MM.1S (cell line): ENCODE measurements at regions not wholly inside any gene's neighbourhood (a gene's known extent, or its start where the extent isn't known, plus 50 kb on each side); places are given as distances from the start of the nearest gene placed in this dataset.

ENCODE experiments used
- DNase-seq: peaks from one replicate; pipeline ENCODE4 v3.0.0-alpha.2; 2015
- H2AFZ ChIP-seq: fragments of 300-600 bp; sonication (generic); 2 replicates; pipeline ENCODE4 v1.6.0; 2016; ENCODE audit warnings: antibody characterized with exemption, low read length
- H3F3A ChIP-seq: fragments of 300-600 bp; sonication (generic); 2 replicates; pipeline ENCODE4 v1.6.1; 2016; ENCODE audit warnings: mild to moderate bottlenecking, antibody characterized with exemption, low read length, moderate library complexity, mixed read lengths; ENCODE audit not compliant: insufficient read depth
- H3K27ac ChIP-seq: fragments of 300-600 bp; sonication (generic); 2 replicates; pipeline ENCODE4 v1.5.1; 2016; ENCODE audit warnings: mild to moderate bottlenecking, low read length
- H3K27me3 ChIP-seq: fragments of 300-600 bp; sonication (generic); replicated peaks from 2 replicates; pipeline ENCODE4 v1.6.0; 2016; ENCODE audit warnings: low read length; ENCODE audit not compliant: insufficient read depth
- H3K36me3 ChIP-seq: fragments of 300-600 bp; sonication (generic); replicated peaks from 2 replicates; pipeline ENCODE4 v1.6.1; 2016; ENCODE audit warnings: mild to moderate bottlenecking, low read length, mixed read lengths; ENCODE audit not compliant: insufficient read depth
- H3K4me1 ChIP-seq: fragments of 300-600 bp; sonication (generic); 2 replicates; pipeline ENCODE4 v1.6.1; 2016; ENCODE audit warnings: low read length, mixed read lengths
- H3K4me2 ChIP-seq: fragments of 300-600 bp; sonication (generic); 2 replicates; pipeline ENCODE4 v1.6.0; 2016; ENCODE audit warnings: low read depth, low read length
- H3K4me3 ChIP-seq: fragments of 300-600 bp; sonication (generic); 2 replicates; pipeline ENCODE4 v1.5.1; 2016; ENCODE audit warnings: low read length, mixed read lengths
- H3K79me2 ChIP-seq: fragments of 300-600 bp; sonication (generic); 2 replicates; pipeline ENCODE4 v1.6.1; 2016; ENCODE audit warnings: mixed run types, low read length, mixed read lengths
- H3K9ac ChIP-seq: fragments of 300-600 bp; sonication (generic); 2 replicates; pipeline ENCODE4 v1.6.1; 2016; ENCODE audit warnings: low read length, mixed read lengths
- H3K9me2 ChIP-seq: fragments of 300-600 bp; sonication (generic); replicated peaks from 2 replicates; pipeline ENCODE4 v1.6.1; 2016; ENCODE audit warnings: mild to moderate bottlenecking, low read length, mixed read lengths; ENCODE audit not compliant: insufficient read depth
- H3K9me3 ChIP-seq: fragments of 300-600 bp; sonication (generic); replicated peaks from 2 replicates; pipeline ENCODE4 v1.6.1; 2016; ENCODE audit warnings: mild to moderate bottlenecking, low read length, mixed read lengths; ENCODE audit not compliant: insufficient read depth
- H4K20me1 ChIP-seq: fragments of 300-600 bp; sonication (generic); 2 replicates; pipeline ENCODE4 v1.6.1; 2016; ENCODE audit warnings: mild to moderate bottlenecking, low read length, moderate library complexity, mixed read lengths; ENCODE audit not compliant: insufficient read depth
- EZH2 ChIP-seq: fragments of 300-600 bp; sonication (generic); optimal IDR thresholded peaks from 2 replicates; pipeline ENCODE3; 2017; ENCODE audit warnings: low read depth, mild to moderate bottlenecking, antibody characterized with exemption, low read length, mixed read lengths
- EZH2phosphoT487 ChIP-seq: fragments of 300-600 bp; sonication (generic); IDR thresholded peaks from 2 replicates; pipeline ENCODE4 v1.6.1; 2018; ENCODE audit warnings: antibody characterized with exemption, low read length
- TF ChIP-seq, protein P1 (sequence below): fragments of 300-600 bp; sonication (generic); IDR thresholded peaks from 2 replicates; pipeline ENCODE4 v1.5.1; 2016; ENCODE audit warnings: antibody characterized with exemption, low read length, mixed read lengths

DNA sequence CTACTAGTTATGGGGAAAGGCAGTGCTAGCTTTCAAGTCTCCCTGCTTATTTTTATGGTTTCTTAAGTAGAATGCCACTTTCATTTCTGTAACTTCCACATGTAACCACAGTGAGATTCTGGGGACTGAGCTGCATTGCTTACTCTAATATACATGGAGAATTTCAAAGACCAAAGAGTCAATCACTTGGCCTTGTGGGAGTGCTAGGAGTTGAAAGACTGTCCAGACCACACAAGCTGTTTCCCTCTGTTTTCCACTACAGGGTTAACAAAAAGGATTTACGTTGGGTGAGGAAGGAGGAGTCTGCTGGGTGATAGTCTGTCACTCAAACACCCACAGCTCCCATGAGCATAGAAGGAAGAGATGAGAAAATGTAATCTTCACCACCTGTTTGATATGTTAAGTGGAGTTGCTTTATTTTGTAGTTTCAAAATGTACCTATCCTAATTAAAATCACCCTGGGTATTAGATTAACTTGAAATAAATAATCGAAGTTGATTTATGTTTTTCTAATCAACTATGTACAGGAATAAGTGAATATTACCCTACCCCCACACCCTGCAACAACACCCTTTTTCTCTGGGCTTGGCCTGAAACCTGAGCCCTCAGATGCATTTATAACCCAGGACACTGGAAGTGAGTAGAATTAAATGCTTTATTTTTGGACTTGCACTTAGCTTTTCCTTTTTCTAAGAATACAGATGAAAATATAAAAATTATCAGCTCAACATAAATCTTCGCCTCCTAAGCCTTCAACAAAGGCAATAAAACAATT, 225.8 kb upstream of the SLC10A2 start:
- Histone ChIP-seq H3K27me3 (no peaks in the 10 kb centered on the region), H3K9ac (no peak overlapping the region), H3K9me3 (no peaks in the 10 kb centered on the region), H2AFZ (no peak overlapping the region), H3K79me2 (no peaks in the 10 kb centered on the region), H3K4me2 (no peak overlapping the region), H3F3A (no peaks in the 10 kb centered on the region), H3K36me3 (no peaks in the 10 kb centered on the region), H3K27ac (no peak overlapping the region), H3K9me2 (no peaks in the 10 kb centered on the region), H3K4me3 (no peak overlapping the region), H3K4me1 (no peaks in the 10 kb centered on the region), H4K20me1 (no peaks in the 10 kb centered on the region)
- DNase-seq, result no peak
- TF ChIP-seq EZH2, result no peak
- TF ChIP-seq EZH2phosphoT487, result no peak
- TF ChIP-seq, protein P1, sequence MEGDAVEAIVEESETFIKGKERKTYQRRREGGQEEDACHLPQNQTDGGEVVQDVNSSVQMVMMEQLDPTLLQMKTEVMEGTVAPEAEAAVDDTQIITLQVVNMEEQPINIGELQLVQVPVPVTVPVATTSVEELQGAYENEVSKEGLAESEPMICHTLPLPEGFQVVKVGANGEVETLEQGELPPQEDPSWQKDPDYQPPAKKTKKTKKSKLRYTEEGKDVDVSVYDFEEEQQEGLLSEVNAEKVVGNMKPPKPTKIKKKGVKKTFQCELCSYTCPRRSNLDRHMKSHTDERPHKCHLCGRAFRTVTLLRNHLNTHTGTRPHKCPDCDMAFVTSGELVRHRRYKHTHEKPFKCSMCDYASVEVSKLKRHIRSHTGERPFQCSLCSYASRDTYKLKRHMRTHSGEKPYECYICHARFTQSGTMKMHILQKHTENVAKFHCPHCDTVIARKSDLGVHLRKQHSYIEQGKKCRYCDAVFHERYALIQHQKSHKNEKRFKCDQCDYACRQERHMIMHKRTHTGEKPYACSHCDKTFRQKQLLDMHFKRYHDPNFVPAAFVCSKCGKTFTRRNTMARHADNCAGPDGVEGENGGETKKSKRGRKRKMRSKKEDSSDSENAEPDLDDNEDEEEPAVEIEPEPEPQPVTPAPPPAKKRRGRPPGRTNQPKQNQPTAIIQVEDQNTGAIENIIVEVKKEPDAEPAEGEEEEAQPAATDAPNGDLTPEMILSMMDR, result no peak

DNA sequence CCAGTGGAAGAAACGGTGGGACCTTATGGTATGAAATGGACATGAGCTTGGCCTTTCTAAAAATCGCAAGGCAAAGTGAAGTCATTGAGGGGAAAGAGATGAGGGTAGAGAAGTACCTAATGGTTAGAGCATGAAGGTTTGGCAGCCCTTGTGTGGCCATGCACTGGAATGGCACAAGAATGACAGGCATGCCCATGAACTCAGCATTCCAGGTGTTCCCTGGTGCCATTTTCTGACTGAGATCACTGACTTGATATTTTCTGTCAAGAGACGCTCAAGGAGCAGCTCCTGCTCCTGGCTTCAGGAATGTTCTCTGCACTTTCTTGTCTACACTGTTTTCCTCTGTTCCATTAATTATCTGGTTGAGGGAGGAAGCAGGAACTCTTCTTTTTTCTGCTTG, 225.0 kb upstream of the SLC10A2 start:
- Histone ChIP-seq H3K79me2 (no peaks in the 10 kb centered on the region), H3F3A (no peaks in the 10 kb centered on the region), H3K4me1 (no peaks in the 10 kb centered on the region), H3K27me3 (no peaks in the 10 kb centered on the region), H3K4me3 (no peak overlapping the region), H3K9ac (no peak overlapping the region), H3K9me2 (no peaks in the 10 kb centered on the region), H3K27ac (no peak overlapping the region), H3K9me3 (no peaks in the 10 kb centered on the region), H3K4me2 (no peak overlapping the region), H2AFZ (no peak overlapping the region), H3K36me3 (no peaks in the 10 kb centered on the region), H4K20me1 (no peaks in the 10 kb centered on the region)
- no peak for DNase-seq
- TF ChIP-seq EZH2phosphoT487, result no peak
- TF ChIP-seq, protein P1, result no peak
- TF ChIP-seq EZH2, result no peak

GRCh38 chr13:103289681-103290080, 223.5 kb upstream of the SLC10A2 start:
- no peaks in the 10 kb centered on the region for H3K79me2 ChIP-seq
- H3K9me2 ChIP-seq, result no peaks in the 10 kb centered on the region
- no peak for DNase-seq
- H3K27me3 ChIP-seq, result no peaks in the 10 kb centered on the region
- H3F3A ChIP-seq, result no peaks in the 10 kb centered on the region
- no peaks in the 10 kb centered on the region for H3K4me1 ChIP-seq
- no peaks in the 10 kb centered on the region for H4K20me1 ChIP-seq
- no peak overlapping the region for H3K4me2 ChIP-seq
- TF ChIP-seq EZH2, result no peak
- no peak overlapping the region for H3K9ac ChIP-seq
- H3K36me3 ChIP-seq, result no peaks in the 10 kb centered on the region
- H3K27ac ChIP-seq, result no peak overlapping the region
- no peaks in the 10 kb centered on the region for H3K9me3 ChIP-seq
- H2AFZ ChIP-seq, result no peak overlapping the region
- H3K4me3 ChIP-seq, result no peak overlapping the region

DNA sequence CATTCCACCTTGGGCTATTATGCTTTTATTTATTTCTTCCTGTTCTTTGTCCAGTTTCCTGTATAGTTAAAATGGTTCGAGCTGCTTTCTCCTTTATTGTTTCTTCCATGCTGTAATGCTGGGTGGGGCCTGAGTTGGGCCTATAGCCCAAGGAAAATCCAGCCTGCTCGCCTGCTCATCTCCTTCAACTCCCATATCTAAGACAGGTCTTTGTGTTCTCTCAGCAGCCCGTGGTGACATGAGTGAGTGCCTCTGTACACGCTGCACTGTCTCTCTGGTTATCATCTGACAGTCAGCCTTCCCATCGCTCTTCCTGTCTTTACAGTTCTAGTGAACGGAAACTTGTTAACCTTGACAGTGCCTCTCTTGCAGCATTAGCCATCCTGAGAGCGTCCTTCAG, 221.9 kb upstream of the SLC10A2 start:
- H3K79me2 ChIP-seq, result no peaks in the 10 kb centered on the region
- TF ChIP-seq EZH2phosphoT487, result no peak
- TF ChIP-seq, protein P1, result no peak
- TF ChIP-seq EZH2, result no peak
- no peak for DNase-seq

More for the DNA sequence above, 221.9 kb upstream of the SLC10A2 start:
- Histone ChIP-seq H3K4me3 (no peak overlapping the region), H4K20me1 (no peaks in the 10 kb centered on the region), H3K9me3 (no peaks in the 10 kb centered on the region), H3K36me3 (no peaks in the 10 kb centered on the region), H3K9me2 (no peaks in the 10 kb centered on the region), H3K9ac (no peak overlapping the region), H3K4me1 (no peaks in the 10 kb centered on the region), H3K27ac (no peak overlapping the region), H3F3A (no peaks in the 10 kb centered on the region), H3K4me2 (no peak overlapping the region), H3K27me3 (no peaks in the 10 kb centered on the region), H2AFZ (no peak overlapping the region)
